ENCODE measurements at regions not wholly inside any gene's neighbourhood (a gene's known extent, or its start where the extent isn't known, plus 50 kb on each side); places are given as distances from the start of the nearest gene placed in this dataset.

DNA sequence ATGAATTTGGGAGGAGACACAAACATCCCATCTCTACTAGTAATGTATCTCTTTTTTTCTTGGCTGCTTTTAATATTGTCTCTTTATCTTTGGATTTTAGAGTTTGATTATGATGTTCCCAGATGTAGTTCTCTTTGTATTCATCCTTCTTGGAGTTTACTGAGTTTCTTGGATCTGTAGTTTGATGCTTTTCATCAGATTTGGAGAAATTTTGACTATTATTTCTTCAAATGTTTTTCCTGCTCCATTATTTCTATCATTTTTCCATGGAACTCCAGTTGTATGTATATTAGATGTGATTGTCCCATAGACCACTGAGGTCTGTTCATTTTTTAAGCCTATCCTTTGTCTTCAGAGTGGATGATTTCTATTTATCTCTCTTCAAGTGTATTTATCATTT is 90.7 kb upstream of the ARHGAP5 start:
- TF ChIP-seq, protein P1, sequence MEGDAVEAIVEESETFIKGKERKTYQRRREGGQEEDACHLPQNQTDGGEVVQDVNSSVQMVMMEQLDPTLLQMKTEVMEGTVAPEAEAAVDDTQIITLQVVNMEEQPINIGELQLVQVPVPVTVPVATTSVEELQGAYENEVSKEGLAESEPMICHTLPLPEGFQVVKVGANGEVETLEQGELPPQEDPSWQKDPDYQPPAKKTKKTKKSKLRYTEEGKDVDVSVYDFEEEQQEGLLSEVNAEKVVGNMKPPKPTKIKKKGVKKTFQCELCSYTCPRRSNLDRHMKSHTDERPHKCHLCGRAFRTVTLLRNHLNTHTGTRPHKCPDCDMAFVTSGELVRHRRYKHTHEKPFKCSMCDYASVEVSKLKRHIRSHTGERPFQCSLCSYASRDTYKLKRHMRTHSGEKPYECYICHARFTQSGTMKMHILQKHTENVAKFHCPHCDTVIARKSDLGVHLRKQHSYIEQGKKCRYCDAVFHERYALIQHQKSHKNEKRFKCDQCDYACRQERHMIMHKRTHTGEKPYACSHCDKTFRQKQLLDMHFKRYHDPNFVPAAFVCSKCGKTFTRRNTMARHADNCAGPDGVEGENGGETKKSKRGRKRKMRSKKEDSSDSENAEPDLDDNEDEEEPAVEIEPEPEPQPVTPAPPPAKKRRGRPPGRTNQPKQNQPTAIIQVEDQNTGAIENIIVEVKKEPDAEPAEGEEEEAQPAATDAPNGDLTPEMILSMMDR (IDR thresholded peaks at IDR 0.05; ENCODE audit: poor library complexity): no peak
- no peak for TF ChIP-seq EZH2phosphoT487 (IDR thresholded peaks at IDR 0.05; ENCODE audit: low read depth, severe bottlenecking, unreplicated experiment)
